K562 (cell line): ENCODE measurements at regions not wholly inside any gene's neighbourhood (a gene's known extent, or its start where the extent isn't known, plus 50 kb on each side); places are given as distances from the start of the nearest gene placed in this dataset.

Experiments
- ATAC-seq: fragments of 200-7000 bp; cut with Tn5 transposase; 3 replicates; pipeline ENCODE4 v1.9.1; 2020; ENCODE audit warnings: moderate library complexity
- BruUV-seq: library from RNA; stranded (reverse); fragments of 400-500 nt; replicated peaks from 2 replicates; lab custom pipeline; 2021; lab: Mats Ljungman, UMichigan
- CTCF ChIA-PET: fragments of 300-600 bp; formaldehyde crosslinking; extraction: SDS; loops from one replicate; lab custom pipeline; 2021; ENCODE audit warnings: low intra/inter-chr PET ratio; lab: Yijun Ruan, JAX
- POLR2A ChIA-PET: fragments of 300-600, 350-650 bp; sonication (Branson Sonifier 250); formaldehyde crosslinking; extraction: SDS; loops from one replicate; lab custom pipeline; 2021; ENCODE audit warnings: antibody characterized with exemption, inconsistent platforms; lab: Yijun Ruan, JAX
- DNase-seq, 4 experiments: peaks; one replicate each; pipeline versions ENCODE4 v3.0.0 to v3.0.0-alpha.2; 2011 to 2018; ENCODE audit warnings: low spot score in 3 of 4, mixed read lengths in 3 of 4; ENCODE audit errors: extremely low read depth in 1 of 4
- FAIRE-seq: peaks from 2 replicates; lab custom pipeline; 2011; peaks lifted over from hg19 to GRCh38; lab: Jason Lieb, UNC
- H2AFZ ChIP-seq: 2 replicates; pipeline ENCODE4 v1.6.0; 2011; ENCODE audit warnings: low read depth, low read length, control low read depth, inconsistent platforms
- H3K27ac ChIP-seq: fragments of 200-600 bp; 3 replicates; pipeline ENCODE4 v1.8.0; 2011; ENCODE audit warnings: low read depth, mild to moderate bottlenecking, control low read depth, inconsistent platforms, low read length, moderate library complexity, mixed read lengths; ENCODE audit errors: extremely low read depth
- H3K27me3 ChIP-seq, 2 experiments: fragments of 300-600 bp in 1 of 2; 2 replicates in 1 of 2; 3 replicates in 1 of 2; pipeline versions ENCODE4 v1.6.0 to v1.8.0; 2011; ENCODE audit warnings: inconsistent platforms in 2 of 2, low read length in 2 of 2, mild to moderate bottlenecking in 1 of 2, mixed read lengths in 1 of 2, moderate library complexity in 1 of 2; ENCODE audit not compliant: control insufficient read depth in 2 of 2, insufficient read depth in 2 of 2
- H3K36me3 ChIP-seq: fragments of 300-600 bp; 3 replicates; pipeline ENCODE4 v1.8.0; 2011; ENCODE audit warnings: mild to moderate bottlenecking, low read length, inconsistent platforms; ENCODE audit not compliant: control insufficient read depth, insufficient read depth
- H3K4me1 ChIP-seq, 2 experiments: fragments of 200-600 bp in 1 of 2; replicated peaks in 1 of 2; 2 replicates in 1 of 2; 3 replicates in 1 of 2; pipeline versions ENCODE4 v1.5.1 to v1.8.0; 2011; ENCODE audit warnings: inconsistent platforms in 2 of 2, low read length in 2 of 2, mild to moderate bottlenecking in 1 of 2, mixed read lengths in 1 of 2, moderate library complexity in 1 of 2; ENCODE audit not compliant: control insufficient read depth in 2 of 2, insufficient read depth in 2 of 2
- H3K4me2 ChIP-seq: 2 replicates; pipeline ENCODE4 v1.6.1; 2011; ENCODE audit warnings: low read length, control low read depth, inconsistent platforms, mixed read lengths; ENCODE audit not compliant: insufficient read depth
- H3K4me3 ChIP-seq: fragments of 200-600 bp; sonication (generic), shearing (Covaris generic); 2 replicates; pipeline ENCODE4 v1.5.1; 2016; ENCODE audit warnings: control low read depth, inconsistent platforms
- H3K79me2 ChIP-seq: fragments of 200-600 bp; 3 replicates; pipeline ENCODE4 v1.8.0; 2011; ENCODE audit warnings: low read length, inconsistent platforms; ENCODE audit not compliant: control insufficient read depth, insufficient read depth
- H3K9ac ChIP-seq, 2 experiments: 2 replicates each; pipeline versions ENCODE4 v1.6.0 to v1.6.1; 2011; ENCODE audit warnings: low read depth in 2 of 2, low read length in 2 of 2, control low read depth in 1 of 2, inconsistent platforms in 1 of 2, mild to moderate bottlenecking in 1 of 2, mixed read lengths in 1 of 2; ENCODE audit not compliant: insufficient read depth in 1 of 2
- H3K9me1 ChIP-seq: one replicate; pipeline ENCODE4 v1.6.0; 2011; ENCODE audit warnings: inconsistent platforms, mild to moderate bottlenecking, low read length, moderate library complexity; ENCODE audit not compliant: control insufficient read depth, insufficient read depth
- H3K9me3 ChIP-seq: replicated peaks from 2 replicates; pipeline ENCODE4 v1.5.1; 2011; ENCODE audit warnings: low read depth, low read length, inconsistent platforms; ENCODE audit not compliant: control insufficient read depth, insufficient read depth
- H4K20me1 ChIP-seq: replicated peaks from 2 replicates; pipeline ENCODE4 v1.6.1; 2011; ENCODE audit warnings: low read length, inconsistent platforms, mixed read lengths; ENCODE audit not compliant: control insufficient read depth, insufficient read depth
- BHLHE40 ChIP-seq: IDR thresholded peaks from 2 replicates; pipeline ENCODE4 v1.6.1; 2011; ENCODE audit warnings: low read length, improper control_type of control experiment
- CHD1 ChIP-seq: fragments of 200-600 bp; sonication (generic); IDR thresholded peaks from one replicate; pipeline ENCODE4 v1.6.1; 2012; ENCODE audit warnings: mild to moderate bottlenecking, moderate library complexity, low read length, inconsistent platforms
- FIP1L1 ChIP-seq: fragments of 200-400 bp; formaldehyde crosslinking; IDR thresholded peaks from 2 replicates; pipeline ENCODE4 v1.6.1; 2018; ENCODE audit warnings: mild to moderate bottlenecking, low read depth, low read length; ENCODE audit not compliant: poor library complexity, severe bottlenecking
- FOXM1 ChIP-seq, 2 experiments: fragments of 450-650 bp in 1 of 2; sonication (generic) in 1 of 2; formaldehyde crosslinking in 1 of 2; IDR thresholded peaks; 2 replicates each; pipeline versions ENCODE4 v1.6.1 to v1.9.0; 2017 to 2022; ENCODE audit warnings: low read depth in 2 of 2, mild to moderate bottlenecking in 2 of 2, missing genetic modification reagents in 1 of 2, moderate library complexity in 1 of 2
- PPARD ChIP-seq: fragments of 250-450 bp; sonication (Bioruptor Pico); IDR thresholded peaks from 2 replicates; pipeline ENCODE4 v1.8.0; 2022; ENCODE audit warnings: inconsistent platforms, mild to moderate bottlenecking, moderate library complexity
- PTTG1 ChIP-seq: fragments of 450-650 bp; IDR thresholded peaks from 2 replicates; pipeline ENCODE4 v1.6.1; 2016; ENCODE audit warnings: low read depth, mild to moderate bottlenecking, missing genetic modification characterization, missing compliant biosample characterization
- PYGO2 ChIP-seq: fragments of 450-650 bp; IDR thresholded peaks from 2 replicates; pipeline ENCODE4 v1.6.1; 2016; ENCODE audit warnings: mild to moderate bottlenecking, missing genetic modification characterization, moderate library complexity, missing compliant biosample characterization
- SOX6 ChIP-seq: fragments of 450-650 bp; IDR thresholded peaks from 2 replicates; pipeline ENCODE4 v1.6.1; 2014; ENCODE audit warnings: mild to moderate bottlenecking
- ZSCAN32 ChIP-seq: fragments of 450-650 bp; formaldehyde crosslinking; IDR thresholded peaks from 2 replicates; pipeline ENCODE4 v1.4.0; 2020; ENCODE audit warnings: mild to moderate bottlenecking, moderate library complexity
- WGBS: fragments of 100-300 bp; shearing (Covaris generic); methylation state at CpG from one replicate; pipeline ENCODE4 v1.1.6; 2016; ENCODE audit warnings: low coverage, mixed read lengths; ENCODE audit not compliant: insufficient coverage; ENCODE audit errors: missing lambda C conversion rate; 5-methylcytosine and 5-hydroxymethylcytosine counted together
- in situ Hi-C: fragments of 300-500 bp; cut with MboI; formaldehyde crosslinking; loops from 4 replicates; pipeline ENCODE4 v1.15.0; 2018; ENCODE audit warnings: inconsistent platforms, mixed read lengths
- intact Hi-C: fragments of 100-400 bp; cut with micrococcal nuclease; formaldehyde crosslinking; loops from 2 replicates; pipeline ENCODE4 v1.14.2; 2022
- TF ChIP-seq, protein P1 (sequence below): IDR thresholded peaks from 2 replicates; pipeline ENCODE4 v1.6.1; 2012; ENCODE audit warnings: low read depth, low read length, improper control_type of control experiment, borderline replicate concordance
- TF ChIP-seq, protein P2 (sequence below): fragments of 450-650 bp; IDR thresholded peaks from 2 replicates; pipeline ENCODE4 v1.6.1; 2017; ENCODE audit warnings: antibody characterized with exemption

GRCh38 chr11:80415580-80415979 is 974.8 kb upstream of the TENM4 start (continued):
- TF ChIP-seq PPARD (CRISPR knock-in tag), result no peak
- no peak for TF ChIP-seq PYGO2 (tag)
- TF ChIP-seq, protein P1, sequence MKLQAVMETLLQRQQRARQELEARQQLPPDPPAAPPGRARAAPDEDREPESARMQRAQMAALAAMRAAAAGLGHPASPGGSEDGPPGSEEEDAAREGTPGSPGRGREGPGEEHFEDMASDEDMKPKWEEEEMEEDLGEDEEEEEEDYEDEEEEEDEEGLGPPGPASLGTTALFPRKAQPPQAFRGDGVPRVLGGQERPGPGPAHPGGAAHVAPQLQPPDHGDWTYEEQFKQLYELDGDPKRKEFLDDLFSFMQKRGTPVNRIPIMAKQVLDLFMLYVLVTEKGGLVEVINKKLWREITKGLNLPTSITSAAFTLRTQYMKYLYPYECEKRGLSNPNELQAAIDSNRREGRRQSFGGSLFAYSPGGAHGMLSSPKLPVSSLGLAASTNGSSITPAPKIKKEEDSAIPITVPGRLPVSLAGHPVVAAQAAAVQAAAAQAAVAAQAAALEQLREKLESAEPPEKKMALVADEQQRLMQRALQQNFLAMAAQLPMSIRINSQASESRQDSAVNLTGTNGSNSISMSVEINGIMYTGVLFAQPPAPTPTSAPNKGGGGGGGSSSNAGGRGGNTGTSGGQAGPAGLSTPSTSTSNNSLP, result no peak
- no peak for TF ChIP-seq ZSCAN32
- TF ChIP-seq PTTG1 (tag), result no peak
- no peak for TF ChIP-seq BHLHE40
- TF ChIP-seq, all 486 proteins: peak for 0

DNA sequence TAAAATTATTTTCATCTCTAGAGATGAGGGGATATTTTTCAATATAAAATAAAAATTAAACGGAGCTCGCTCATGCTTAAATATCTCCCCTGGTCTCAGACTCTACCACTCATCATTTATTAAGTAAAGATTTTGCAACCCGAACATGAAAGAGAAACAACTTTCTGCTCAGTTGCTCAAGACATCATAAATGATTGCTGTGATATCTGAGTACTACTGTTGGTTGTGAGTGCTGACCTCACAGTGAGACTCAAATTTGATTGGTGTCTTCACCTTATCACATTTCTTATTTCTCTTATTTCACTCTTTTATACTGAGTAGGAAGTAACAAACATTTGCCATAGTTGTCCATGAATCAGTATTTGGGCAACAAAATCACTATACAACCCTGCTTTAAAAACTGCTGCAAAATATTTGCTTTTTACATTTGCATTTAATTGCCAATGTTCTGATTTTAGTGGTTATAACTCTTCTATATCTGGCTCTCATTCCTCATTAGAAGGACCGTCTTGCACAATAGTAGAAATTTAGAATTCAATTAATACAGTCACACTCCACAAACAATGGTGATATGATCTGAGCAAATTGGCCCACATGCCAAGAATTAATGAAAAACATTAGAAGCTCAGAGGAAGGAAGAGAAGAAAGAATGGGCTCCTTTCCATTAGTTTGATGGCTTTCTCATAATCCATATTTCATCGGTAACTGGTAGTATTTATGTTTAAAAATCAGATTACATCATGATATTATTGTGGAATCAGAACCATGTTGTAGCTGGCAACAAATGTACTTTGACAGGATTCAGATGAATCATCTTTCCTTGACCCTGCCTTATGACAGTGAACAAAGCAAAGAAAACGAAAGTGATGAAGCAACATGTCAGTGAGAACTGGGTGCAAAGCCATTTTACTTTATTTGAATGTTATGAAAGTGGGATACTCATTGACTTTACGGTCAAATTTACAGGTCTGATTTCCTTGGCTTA is 973.6 kb upstream of the TENM4 start:
- no peaks in the 10 kb centered on the region for H3K9me3 ChIP-seq
- no peak overlapping the region for H3K9ac ChIP-seq
- CTCF ChIA-PET, result no interaction called here
- H3K9me1 ChIP-seq, result no peaks in the 10 kb centered on the region
- H3K4me1 ChIP-seq, result no peaks in the 10 kb centered on the region
- FAIRE-seq (no peak), DNase-seq (no peak)
- H3K79me2 ChIP-seq, result no peaks in the 10 kb centered on the region
- BruUV-seq, result no TSS peak
- no peaks in the 10 kb centered on the region for H3K27me3 ChIP-seq
- POLR2A ChIA-PET, result no interaction called here
- H3K4me3 ChIP-seq, result no peak overlapping the region
- intact Hi-C loops, result no loop called here
- no peaks in the 10 kb centered on the region for H4K20me1 ChIP-seq
- no peak overlapping the region for H2AFZ ChIP-seq
- no peak overlapping the region for H3K27ac ChIP-seq
- no peak overlapping the region for H3K4me2 ChIP-seq
- no peak for TF ChIP-seq SOX6
- no peak for TF ChIP-seq FOXM1 (IDR thresholded peaks at IDR 0.05; ENCODE audit: low read depth)
- no peak for TF ChIP-seq FOXM1 (CRISPR knock-in tag; IDR thresholded peaks at IDR 0.05; ENCODE audit: low read depth)
- TF ChIP-seq CHD1, result no peak
- no peak for TF ChIP-seq FIP1L1
- TF ChIP-seq, protein P2, sequence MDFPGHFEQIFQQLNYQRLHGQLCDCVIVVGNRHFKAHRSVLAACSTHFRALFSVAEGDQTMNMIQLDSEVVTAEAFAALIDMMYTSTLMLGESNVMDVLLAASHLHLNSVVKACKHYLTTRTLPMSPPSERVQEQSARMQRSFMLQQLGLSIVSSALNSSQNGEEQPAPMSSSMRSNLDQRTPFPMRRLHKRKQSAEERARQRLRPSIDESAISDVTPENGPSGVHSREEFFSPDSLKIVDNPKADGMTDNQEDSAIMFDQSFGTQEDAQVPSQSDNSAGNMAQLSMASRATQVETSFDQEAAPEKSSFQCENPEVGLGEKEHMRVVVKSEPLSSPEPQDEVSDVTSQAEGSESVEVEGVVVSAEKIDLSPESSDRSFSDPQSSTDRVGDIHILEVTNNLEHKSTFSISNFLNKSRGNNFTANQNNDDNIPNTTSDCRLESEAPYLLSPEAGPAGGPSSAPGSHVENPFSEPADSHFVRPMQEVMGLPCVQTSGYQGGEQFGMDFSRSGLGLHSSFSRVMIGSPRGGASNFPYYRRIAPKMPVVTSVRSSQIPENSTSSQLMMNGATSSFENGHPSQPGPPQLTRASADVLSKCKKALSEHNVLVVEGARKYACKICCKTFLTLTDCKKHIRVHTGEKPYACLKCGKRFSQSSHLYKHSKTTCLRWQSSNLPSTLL, result no peak
- TF ChIP-seq, all 486 proteins: peak for 0
- WGBS, result under 1% methylated on average over 7 of the region's 7 CpGs
- in situ Hi-C loops, result no loop called here
- no peaks in the 10 kb centered on the region for H3K36me3 ChIP-seq
- ATAC-seq, result no peak
